ENCODE measurements at regions not wholly inside any gene's neighbourhood (a gene's known extent, or its start where the extent isn't known, plus 50 kb on each side); places are given as distances from the start of the nearest gene placed in this dataset.

- Histone ChIP-seq H2AFZ (ENCODE audit: low read depth) (no peak overlapping the region), H3K4me2 (no peak overlapping the region), H3K4me1 (ENCODE audit: low read depth, poor library complexity, severe bottlenecking) (peaks cover 39% of the 10 kb centered on the region), H3K4me3 (IDR thresholded peaks at IDR 0.05; ENCODE audit: insufficient read depth, low read depth, low read length) (no peak overlapping the region), H3K9ac (no peak overlapping the region), H4K20me1 (ENCODE audit: insufficient read depth) (no peaks in the 10 kb centered on the region), H3K27ac (no peak overlapping the region), H3K27me3 (ENCODE audit: insufficient read depth, low read depth) (no peaks in the 10 kb centered on the region), H3K79me2 (ENCODE audit: insufficient read depth, low read depth) (no peaks in the 10 kb centered on the region), H3K36me3 (ENCODE audit: insufficient read depth) (no peaks in the 10 kb centered on the region)
- no peak for TF ChIP-seq CTCF (conservative IDR thresholded peaks at IDR 0.05; ENCODE audit: low read depth, low read length)
Measured at GRCh38 chr5:110179321-110179720, 489.6 kb downstream of the MAN2A1 start.

- Histone ChIP-seq H3K4me2 (no peak overlapping the region), H3K9ac (no peak overlapping the region), H3K4me1 (ENCODE audit: low read depth, poor library complexity, severe bottlenecking) (no peaks in the 10 kb centered on the region), H3K4me3 (IDR thresholded peaks at IDR 0.05; ENCODE audit: insufficient read depth, low read depth, low read length) (no peak overlapping the region), H2AFZ (ENCODE audit: low read depth) (no peak overlapping the region), H3K27ac (no peak overlapping the region), H3K79me2 (ENCODE audit: insufficient read depth, low read depth) (no peaks in the 10 kb centered on the region), H3K36me3 (ENCODE audit: insufficient read depth) (no peaks in the 10 kb centered on the region), H4K20me1 (ENCODE audit: insufficient read depth) (no peaks in the 10 kb centered on the region), H3K27me3 (ENCODE audit: insufficient read depth, low read depth) (no peaks in the 10 kb centered on the region)
- no peak for TF ChIP-seq CTCF (conservative IDR thresholded peaks at IDR 0.05; ENCODE audit: low read depth, low read length)
Measured at GRCh38 chr5:110194191-110194590, 504.5 kb downstream of the MAN2A1 start.

- Histone ChIP-seq H3K79me2 (ENCODE audit: insufficient read depth, low read depth) (no peaks in the 10 kb centered on the region), H3K4me3 (IDR thresholded peaks at IDR 0.05; ENCODE audit: insufficient read depth, low read depth, low read length) (no peak overlapping the region), H3K4me1 (ENCODE audit: low read depth, poor library complexity, severe bottlenecking) (no peaks in the 10 kb centered on the region), H2AFZ (ENCODE audit: low read depth) (no peak overlapping the region), H3K36me3 (ENCODE audit: insufficient read depth) (no peaks in the 10 kb centered on the region), H4K20me1 (ENCODE audit: insufficient read depth) (no peaks in the 10 kb centered on the region), H3K27ac (no peak overlapping the region), H3K4me2 (no peak overlapping the region), H3K27me3 (ENCODE audit: insufficient read depth, low read depth) (no peaks in the 10 kb centered on the region), H3K9ac (no peak overlapping the region)
- no peak for TF ChIP-seq CTCF (conservative IDR thresholded peaks at IDR 0.05; ENCODE audit: low read depth, low read length)
Measured at GRCh38 chr5:110195288-110195687, 505.6 kb downstream of the MAN2A1 start.

GRCh38 chr5:110201791-110202190 is 512.1 kb downstream of the MAN2A1 start:
- H3K4me3 ChIP-seq (IDR thresholded peaks at IDR 0.05; ENCODE audit: insufficient read depth, low read depth, low read length), result no peak overlapping the region
- no peaks in the 10 kb centered on the region for H3K4me1 ChIP-seq (ENCODE audit: low read depth, poor library complexity, severe bottlenecking)
- no peak overlapping the region for H3K9ac ChIP-seq
- no peaks in the 10 kb centered on the region for H3K36me3 ChIP-seq (ENCODE audit: insufficient read depth)
- H3K27me3 ChIP-seq (ENCODE audit: insufficient read depth, low read depth), result no peaks in the 10 kb centered on the region
- no peak overlapping the region for H3K27ac ChIP-seq
- no peaks in the 10 kb centered on the region for H3K79me2 ChIP-seq (ENCODE audit: insufficient read depth, low read depth)
- H2AFZ ChIP-seq (ENCODE audit: low read depth), result no peak overlapping the region
- no peaks in the 10 kb centered on the region for H4K20me1 ChIP-seq (ENCODE audit: insufficient read depth)
- no peak overlapping the region for H3K4me2 ChIP-seq
- no peak for TF ChIP-seq CTCF (conservative IDR thresholded peaks at IDR 0.05; ENCODE audit: low read depth, low read length)

- no peak overlapping the region for H2AFZ ChIP-seq (ENCODE audit: low read depth)
- H3K27ac ChIP-seq, result no peak overlapping the region
- no peak overlapping the region for H3K9ac ChIP-seq
- no peaks in the 10 kb centered on the region for H3K4me1 ChIP-seq (ENCODE audit: low read depth, poor library complexity, severe bottlenecking)
- H3K4me2 ChIP-seq, result no peak overlapping the region
- no peaks in the 10 kb centered on the region for H3K36me3 ChIP-seq (ENCODE audit: insufficient read depth)
- no peaks in the 10 kb centered on the region for H3K27me3 ChIP-seq (ENCODE audit: insufficient read depth, low read depth)
- no peaks in the 10 kb centered on the region for H3K79me2 ChIP-seq (ENCODE audit: insufficient read depth, low read depth)
- no peak for TF ChIP-seq CTCF (conservative IDR thresholded peaks at IDR 0.05; ENCODE audit: low read depth, low read length)
- no peak overlapping the region for H3K4me3 ChIP-seq (IDR thresholded peaks at IDR 0.05; ENCODE audit: insufficient read depth, low read depth, low read length)
- no peaks in the 10 kb centered on the region for H4K20me1 ChIP-seq (ENCODE audit: insufficient read depth)
Measured at GRCh38 chr5:110203661-110204060, 513.9 kb downstream of the MAN2A1 start.

Data from KMS-11 (cell line).